Thyroid gland (tissue), 4 donors: ENCODE measurements at regions not wholly inside any gene's neighbourhood (a gene's known extent, or its start where the extent isn't known, plus 50 kb on each side); places are given as distances from the start of the nearest gene placed in this dataset.

Experiments used
- POLR2A ChIP-seq, 2 donors: fragments of 450-650 bp; IDR thresholded peaks; one replicate each; pipeline ENCODE4 v1.6.1; 2017; ENCODE audit warnings: antibody characterized with exemption in 2 of 2, mild to moderate bottlenecking in 2 of 2, moderate library complexity in 1 of 2
- TF ChIP-seq, protein P1 (sequence below), 6 experiments: fragments of 200-600 bp in 3 of 6; fragments of 450-650 bp in 3 of 6; sonication (generic) in 3 of 6; IDR thresholded peaks; one replicate each; pipeline ENCODE4 v1.5.1; 2016 to 2019; ENCODE audit warnings: antibody characterized with exemption in 6 of 6, mild to moderate bottlenecking in 2 of 6, inconsistent platforms in 1 of 6, moderate library complexity in 1 of 6

DNA sequence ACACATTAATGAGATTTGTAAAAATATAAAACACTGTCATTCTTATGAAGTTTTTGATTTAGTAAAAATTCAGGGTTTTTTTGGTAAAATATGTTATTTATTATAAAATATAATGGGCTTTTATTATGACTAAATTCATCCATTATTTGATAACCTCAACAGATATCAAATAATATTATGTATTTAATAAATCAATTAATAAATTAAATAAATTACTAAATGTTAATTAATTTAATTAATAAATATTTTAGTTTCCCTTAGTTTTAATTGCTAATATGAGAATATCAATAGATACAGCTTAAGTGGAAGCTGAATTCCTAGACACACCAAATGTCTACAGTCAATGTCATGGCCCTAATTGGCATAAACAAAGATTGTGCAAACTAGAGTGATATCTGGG lies 82.3 kb upstream of the DGKG start:
- TF ChIP-seq, protein P1, sequence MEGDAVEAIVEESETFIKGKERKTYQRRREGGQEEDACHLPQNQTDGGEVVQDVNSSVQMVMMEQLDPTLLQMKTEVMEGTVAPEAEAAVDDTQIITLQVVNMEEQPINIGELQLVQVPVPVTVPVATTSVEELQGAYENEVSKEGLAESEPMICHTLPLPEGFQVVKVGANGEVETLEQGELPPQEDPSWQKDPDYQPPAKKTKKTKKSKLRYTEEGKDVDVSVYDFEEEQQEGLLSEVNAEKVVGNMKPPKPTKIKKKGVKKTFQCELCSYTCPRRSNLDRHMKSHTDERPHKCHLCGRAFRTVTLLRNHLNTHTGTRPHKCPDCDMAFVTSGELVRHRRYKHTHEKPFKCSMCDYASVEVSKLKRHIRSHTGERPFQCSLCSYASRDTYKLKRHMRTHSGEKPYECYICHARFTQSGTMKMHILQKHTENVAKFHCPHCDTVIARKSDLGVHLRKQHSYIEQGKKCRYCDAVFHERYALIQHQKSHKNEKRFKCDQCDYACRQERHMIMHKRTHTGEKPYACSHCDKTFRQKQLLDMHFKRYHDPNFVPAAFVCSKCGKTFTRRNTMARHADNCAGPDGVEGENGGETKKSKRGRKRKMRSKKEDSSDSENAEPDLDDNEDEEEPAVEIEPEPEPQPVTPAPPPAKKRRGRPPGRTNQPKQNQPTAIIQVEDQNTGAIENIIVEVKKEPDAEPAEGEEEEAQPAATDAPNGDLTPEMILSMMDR (IDR thresholded peaks at IDR 0.05): no peak
- TF ChIP-seq POLR2A (IDR thresholded peaks at IDR 0.05): no peak
